Ovary (tissue), 3 donors: ENCODE measurements at regions not wholly inside any gene's neighbourhood (a gene's known extent, or its start where the extent isn't known, plus 50 kb on each side); places are given as distances from the start of the nearest gene placed in this dataset.

Experiments
- EP300 ChIP-seq: sonication (generic); formaldehyde crosslinking; IDR thresholded peaks from one replicate; pipeline ENCODE4 v1.6.1; 2017; ENCODE audit warnings: antibody characterized with exemption
- POLR2A ChIP-seq: fragments of 450-650 bp; IDR thresholded peaks from one replicate; pipeline ENCODE4 v1.6.1; 2017; ENCODE audit warnings: antibody characterized with exemption, mild to moderate bottlenecking, moderate library complexity
- TF ChIP-seq, protein P1 (sequence below), 3 donors: fragments of 450-650 bp in 2 of 3; fragments of 200-600 bp in 1 of 3; IDR thresholded peaks; one replicate each; pipeline versions ENCODE4 v1.5.1 to v1.8.0; 2016 to 2022; ENCODE audit warnings: antibody characterized with exemption in 3 of 3, mild to moderate bottlenecking in 1 of 3
- donor health status: DM: no; HTN: no; CAD: no.

- TF ChIP-seq, protein P1, sequence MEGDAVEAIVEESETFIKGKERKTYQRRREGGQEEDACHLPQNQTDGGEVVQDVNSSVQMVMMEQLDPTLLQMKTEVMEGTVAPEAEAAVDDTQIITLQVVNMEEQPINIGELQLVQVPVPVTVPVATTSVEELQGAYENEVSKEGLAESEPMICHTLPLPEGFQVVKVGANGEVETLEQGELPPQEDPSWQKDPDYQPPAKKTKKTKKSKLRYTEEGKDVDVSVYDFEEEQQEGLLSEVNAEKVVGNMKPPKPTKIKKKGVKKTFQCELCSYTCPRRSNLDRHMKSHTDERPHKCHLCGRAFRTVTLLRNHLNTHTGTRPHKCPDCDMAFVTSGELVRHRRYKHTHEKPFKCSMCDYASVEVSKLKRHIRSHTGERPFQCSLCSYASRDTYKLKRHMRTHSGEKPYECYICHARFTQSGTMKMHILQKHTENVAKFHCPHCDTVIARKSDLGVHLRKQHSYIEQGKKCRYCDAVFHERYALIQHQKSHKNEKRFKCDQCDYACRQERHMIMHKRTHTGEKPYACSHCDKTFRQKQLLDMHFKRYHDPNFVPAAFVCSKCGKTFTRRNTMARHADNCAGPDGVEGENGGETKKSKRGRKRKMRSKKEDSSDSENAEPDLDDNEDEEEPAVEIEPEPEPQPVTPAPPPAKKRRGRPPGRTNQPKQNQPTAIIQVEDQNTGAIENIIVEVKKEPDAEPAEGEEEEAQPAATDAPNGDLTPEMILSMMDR (IDR thresholded peaks at IDR 0.05): no peak
- TF ChIP-seq POLR2A (no peak), EP300 (no peak)
Measured at GRCh38 chr14:100386846-100387245, 63.7 kb downstream of the SLC25A47 start.
